ENCODE measurements at regions not wholly inside any gene's neighbourhood (a gene's known extent, or its start where the extent isn't known, plus 50 kb on each side); places are given as distances from the start of the nearest gene placed in this dataset.

- TF ChIP-seq, protein P1, sequence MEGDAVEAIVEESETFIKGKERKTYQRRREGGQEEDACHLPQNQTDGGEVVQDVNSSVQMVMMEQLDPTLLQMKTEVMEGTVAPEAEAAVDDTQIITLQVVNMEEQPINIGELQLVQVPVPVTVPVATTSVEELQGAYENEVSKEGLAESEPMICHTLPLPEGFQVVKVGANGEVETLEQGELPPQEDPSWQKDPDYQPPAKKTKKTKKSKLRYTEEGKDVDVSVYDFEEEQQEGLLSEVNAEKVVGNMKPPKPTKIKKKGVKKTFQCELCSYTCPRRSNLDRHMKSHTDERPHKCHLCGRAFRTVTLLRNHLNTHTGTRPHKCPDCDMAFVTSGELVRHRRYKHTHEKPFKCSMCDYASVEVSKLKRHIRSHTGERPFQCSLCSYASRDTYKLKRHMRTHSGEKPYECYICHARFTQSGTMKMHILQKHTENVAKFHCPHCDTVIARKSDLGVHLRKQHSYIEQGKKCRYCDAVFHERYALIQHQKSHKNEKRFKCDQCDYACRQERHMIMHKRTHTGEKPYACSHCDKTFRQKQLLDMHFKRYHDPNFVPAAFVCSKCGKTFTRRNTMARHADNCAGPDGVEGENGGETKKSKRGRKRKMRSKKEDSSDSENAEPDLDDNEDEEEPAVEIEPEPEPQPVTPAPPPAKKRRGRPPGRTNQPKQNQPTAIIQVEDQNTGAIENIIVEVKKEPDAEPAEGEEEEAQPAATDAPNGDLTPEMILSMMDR (IDR thresholded peaks at IDR 0.05) = no peak
- no peak for TF ChIP-seq POLR2A (IDR thresholded peaks at IDR 0.05)
Observed at GRCh38 chr3:40652072-40652471, 127.3 kb downstream of the ZNF621 start.

Data from testis (tissue), 2 donors.